Astrocyte of the cerebellum (primary cell): ENCODE measurements at regions not wholly inside any gene's neighbourhood (a gene's known extent, or its start where the extent isn't known, plus 50 kb on each side); places are given as distances from the start of the nearest gene placed in this dataset.

ENCODE experiments used
- DNase-seq: peaks from one replicate; pipeline ENCODE4 v3.0.0-alpha.2; 2011; ENCODE audit warnings: low read depth
- H3K4me3 ChIP-seq: 2 replicates; pipeline ENCODE4 v1.5.1; 2011; ENCODE audit warnings: mild to moderate bottlenecking, low read depth, low read length, moderate library complexity
- in situ Hi-C: cut with HindIII; loops from 2 replicates; pipeline ENCODE4 v1.10.0; 2017; ENCODE audit warnings: low sequenced_read_pairs
- TF ChIP-seq, protein P1 (sequence below): IDR thresholded peaks from 2 replicates; pipeline ENCODE4 v1.5.1; 2012; ENCODE audit warnings: low read length, low read depth, moderate library complexity, mild to moderate bottlenecking; ENCODE audit errors: missing control alignments

DNA sequence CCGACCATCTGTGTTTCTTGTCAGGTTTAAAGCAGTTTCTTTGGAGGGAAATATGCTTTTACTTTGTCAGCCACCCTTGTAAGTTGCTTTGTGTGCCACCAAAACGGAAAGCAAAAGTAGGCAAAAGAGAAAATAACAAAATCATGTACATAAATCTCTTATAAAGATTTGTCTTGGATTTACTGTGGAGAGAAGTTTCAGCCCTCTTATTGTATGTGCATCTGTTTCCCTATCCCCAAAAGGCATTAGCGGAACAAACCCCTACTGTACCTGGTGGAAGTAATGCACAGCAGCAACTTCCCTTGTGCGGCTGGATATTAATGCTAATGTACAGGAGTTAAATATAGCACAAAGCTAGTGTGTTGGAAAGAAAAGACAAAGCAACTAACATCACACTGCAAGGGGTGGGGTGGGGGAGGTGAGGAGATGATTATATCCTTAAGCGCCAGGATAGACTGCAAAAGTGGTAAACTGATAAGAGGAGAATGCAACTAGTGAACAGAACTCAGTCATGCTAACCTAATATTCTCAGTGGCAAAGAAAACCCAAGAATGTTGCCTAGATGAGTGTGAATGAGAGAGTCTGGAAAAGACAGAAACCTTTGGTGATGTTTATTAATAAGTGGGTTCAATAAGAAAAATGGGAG, 396.5 kb upstream of the MEF2C start:
- TF ChIP-seq, protein P1, sequence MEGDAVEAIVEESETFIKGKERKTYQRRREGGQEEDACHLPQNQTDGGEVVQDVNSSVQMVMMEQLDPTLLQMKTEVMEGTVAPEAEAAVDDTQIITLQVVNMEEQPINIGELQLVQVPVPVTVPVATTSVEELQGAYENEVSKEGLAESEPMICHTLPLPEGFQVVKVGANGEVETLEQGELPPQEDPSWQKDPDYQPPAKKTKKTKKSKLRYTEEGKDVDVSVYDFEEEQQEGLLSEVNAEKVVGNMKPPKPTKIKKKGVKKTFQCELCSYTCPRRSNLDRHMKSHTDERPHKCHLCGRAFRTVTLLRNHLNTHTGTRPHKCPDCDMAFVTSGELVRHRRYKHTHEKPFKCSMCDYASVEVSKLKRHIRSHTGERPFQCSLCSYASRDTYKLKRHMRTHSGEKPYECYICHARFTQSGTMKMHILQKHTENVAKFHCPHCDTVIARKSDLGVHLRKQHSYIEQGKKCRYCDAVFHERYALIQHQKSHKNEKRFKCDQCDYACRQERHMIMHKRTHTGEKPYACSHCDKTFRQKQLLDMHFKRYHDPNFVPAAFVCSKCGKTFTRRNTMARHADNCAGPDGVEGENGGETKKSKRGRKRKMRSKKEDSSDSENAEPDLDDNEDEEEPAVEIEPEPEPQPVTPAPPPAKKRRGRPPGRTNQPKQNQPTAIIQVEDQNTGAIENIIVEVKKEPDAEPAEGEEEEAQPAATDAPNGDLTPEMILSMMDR, result no peak
- in situ Hi-C loops, result no loop called here
- no peak for DNase-seq
- H3K4me3 ChIP-seq, result no peak overlapping the region

DNA sequence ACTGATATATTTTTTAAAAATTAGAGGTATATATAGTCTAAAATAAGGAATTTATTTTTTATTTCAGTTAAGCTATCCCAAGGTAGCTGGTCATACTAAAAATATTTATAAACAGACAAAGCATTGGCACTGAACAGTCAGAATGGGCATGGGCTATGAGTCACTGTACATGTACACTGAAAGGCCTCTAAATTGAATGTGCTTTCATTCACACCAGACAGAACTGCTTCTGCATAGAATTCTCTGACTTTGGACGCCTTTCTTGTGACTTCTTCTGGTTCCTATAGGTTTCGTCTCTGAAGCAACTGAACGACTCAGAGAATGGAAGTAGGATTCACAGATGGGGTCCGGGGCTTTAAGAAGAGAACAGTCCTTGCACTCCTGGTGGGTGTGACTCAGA, 394.8 kb upstream of the MEF2C start:
- in situ Hi-C loops, result no loop called here
- H3K4me3 ChIP-seq, result no peak overlapping the region
- TF ChIP-seq, protein P1, result no peak
- no peak for DNase-seq

DNA sequence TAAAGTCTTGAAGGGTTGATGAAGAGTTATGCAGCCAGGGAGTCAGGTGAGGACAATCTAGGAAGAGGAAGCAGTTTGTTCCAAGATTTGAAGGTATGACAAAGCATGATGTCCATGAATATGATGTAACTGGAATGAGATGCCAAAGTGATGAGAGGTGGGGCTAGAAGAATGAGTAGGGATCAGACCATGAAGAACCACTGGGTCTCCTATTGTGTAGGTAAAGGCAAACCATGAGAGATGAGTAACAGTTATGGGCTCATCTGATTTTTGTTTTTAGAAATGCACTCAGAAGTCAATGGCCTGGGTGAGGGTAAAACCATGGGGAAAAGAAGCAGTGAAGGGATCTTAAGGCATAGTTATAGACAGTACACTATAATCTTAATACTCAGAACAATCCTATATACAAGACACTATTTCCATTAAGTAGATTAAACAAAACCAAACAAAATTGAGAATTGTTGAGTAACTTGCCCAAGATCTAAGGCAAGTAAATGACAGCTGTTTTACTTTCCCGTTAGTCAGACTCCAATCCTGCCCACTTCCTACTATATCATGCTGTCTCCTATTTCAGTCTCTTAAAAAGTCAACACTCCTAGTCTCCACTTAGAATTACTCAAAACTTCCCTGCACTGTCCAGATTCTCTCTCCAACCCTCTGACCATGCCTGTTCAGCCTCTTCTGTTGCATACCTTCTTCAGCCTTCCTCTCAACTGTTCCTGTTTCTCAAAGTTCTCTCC, 393.8 kb upstream of the MEF2C start:
- in situ Hi-C loops, result no loop called here
- H3K4me3 ChIP-seq, result no peak overlapping the region
- no peak for DNase-seq
- TF ChIP-seq, protein P1, result no peak

DNA sequence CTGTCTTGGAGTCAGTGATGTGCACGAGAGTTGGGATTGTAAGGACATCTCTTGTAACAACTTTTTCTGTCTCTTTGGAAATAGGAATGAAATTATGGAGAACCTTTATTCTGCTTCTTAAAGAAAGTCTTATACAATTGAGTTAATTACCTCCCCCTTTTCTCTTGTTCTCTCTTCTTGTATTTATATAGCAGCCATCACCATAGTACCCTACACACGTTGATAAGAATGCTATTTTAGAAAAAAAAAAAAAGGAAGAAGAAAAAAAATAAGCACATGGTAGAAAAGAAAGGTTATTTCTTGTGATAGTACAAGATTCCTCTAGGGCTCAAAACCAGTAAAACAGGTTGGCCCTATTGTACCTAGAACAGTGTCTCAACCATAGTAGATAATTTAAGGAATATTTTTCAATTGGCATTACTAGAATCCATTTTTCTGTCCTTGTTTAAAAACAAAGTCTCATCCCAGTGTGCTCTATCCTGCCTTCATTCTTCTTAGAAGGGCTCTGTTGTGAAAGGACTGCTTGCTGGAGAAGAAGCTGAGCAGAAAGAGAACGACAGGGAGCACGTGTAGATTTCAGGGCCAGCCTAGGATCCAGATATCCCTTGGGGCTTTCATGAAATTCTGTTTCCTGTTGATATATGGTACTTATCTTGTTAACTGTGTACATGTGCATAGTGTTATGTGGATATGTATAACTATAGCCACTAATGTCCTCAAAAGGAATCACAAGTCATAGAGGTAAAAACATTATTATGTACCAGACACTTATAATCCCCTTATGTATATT, 392.3 kb upstream of the MEF2C start:
- no peak overlapping the region for H3K4me3 ChIP-seq
- in situ Hi-C loops, result no loop called here
- no peak for DNase-seq
- TF ChIP-seq, protein P1, result no peak

DNA sequence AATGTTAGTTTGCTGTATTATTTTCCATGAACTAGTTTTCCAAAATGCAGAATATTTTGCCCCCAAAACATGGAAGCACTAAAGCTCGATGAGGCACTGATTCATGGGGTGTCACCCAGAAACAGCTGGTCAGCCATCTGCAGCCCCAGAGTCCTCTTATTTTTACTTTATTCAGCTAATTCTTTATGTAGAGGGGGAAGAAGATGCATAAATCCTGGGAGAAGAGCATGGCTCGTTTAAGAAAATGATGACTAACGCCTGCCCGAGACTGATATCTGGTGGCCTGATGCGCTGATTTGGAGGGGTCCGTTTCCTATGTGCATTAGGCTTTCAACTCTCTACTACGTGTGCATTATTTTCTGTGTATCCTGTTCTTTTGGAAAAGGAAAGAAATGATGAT, 390.3 kb upstream of the MEF2C start:
- DNase-seq, result no peak
- in situ Hi-C loops, result no loop called here
- TF ChIP-seq, protein P1, result no peak

DNA sequence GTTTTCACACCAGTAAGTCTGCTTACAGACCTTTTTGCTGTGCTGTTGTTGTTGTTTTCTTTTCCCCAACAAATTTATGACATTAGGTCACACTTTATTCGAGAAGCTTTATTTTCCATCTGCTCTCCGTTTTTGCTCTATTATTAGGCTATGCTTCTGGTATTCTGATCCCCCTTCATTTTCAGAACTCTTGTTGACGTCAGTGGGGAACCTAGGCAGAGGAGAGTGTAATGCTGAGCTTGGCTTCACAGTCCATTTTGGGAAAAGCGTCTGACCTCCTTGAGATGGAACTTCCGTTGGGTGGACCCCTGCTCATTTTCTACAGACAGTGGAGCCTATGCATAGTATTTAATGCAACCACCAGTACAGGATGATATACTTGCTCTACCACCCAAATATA, 387.9 kb upstream of the MEF2C start:
- no peak overlapping the region for H3K4me3 ChIP-seq

More for the DNA sequence above, 390.3 kb upstream of the MEF2C start:
- H3K4me3 ChIP-seq, result no peak overlapping the region

More for the DNA sequence above, 387.9 kb upstream of the MEF2C start:
- no peak for DNase-seq
- TF ChIP-seq, protein P1, result no peak
- in situ Hi-C loops, result no loop called here
